IPS-18a (cell line): ENCODE measurements at regions not wholly inside any gene's neighbourhood (a gene's known extent, or its start where the extent isn't known, plus 50 kb on each side); places are given as distances from the start of the nearest gene placed in this dataset.

Experiments
- H3K27ac ChIP-seq: one replicate; pipeline ENCODE4 v1.5.1; 2013; ENCODE audit warnings: low read length
- H3K27me3 ChIP-seq: one replicate; pipeline ENCODE4 v1.6.1; 2013; ENCODE audit warnings: mild to moderate bottlenecking, low read length; ENCODE audit not compliant: control insufficient read depth, insufficient read depth
- H3K36me3 ChIP-seq: one replicate; pipeline ENCODE4 v1.6.1; 2013; ENCODE audit warnings: low read depth, low read length; ENCODE audit not compliant: control insufficient read depth
- H3K4me1 ChIP-seq: one replicate; pipeline ENCODE4 v1.6.1; 2013; ENCODE audit warnings: low read depth, low read length; ENCODE audit not compliant: control insufficient read depth
- H3K4me3 ChIP-seq: one replicate; pipeline ENCODE4 v1.5.1; 2013; ENCODE audit warnings: low read length
- H3K9ac ChIP-seq: one replicate; pipeline ENCODE4 v1.6.1; 2013; ENCODE audit warnings: mild to moderate bottlenecking, low read length, moderate library complexity
- H3K9me3 ChIP-seq: one replicate; pipeline ENCODE4 v1.6.1; 2013; ENCODE audit warnings: low read depth, low read length; ENCODE audit not compliant: control insufficient read depth

- H3K4me3 ChIP-seq, result no peak overlapping the region
- H3K9ac ChIP-seq, result no peak overlapping the region
- no peaks in the 10 kb centered on the region for H3K36me3 ChIP-seq
- H3K27me3 ChIP-seq, result no peaks in the 10 kb centered on the region
- no peak overlapping the region for H3K27ac ChIP-seq
- no peaks in the 10 kb centered on the region for H3K9me3 ChIP-seq
- no peaks in the 10 kb centered on the region for H3K4me1 ChIP-seq
These were observed 181.3 kb upstream of the ZEB2 start for GRCh38 chr2:144701259-144701658.

GRCh38 chr2:144698156-144698555 lies 178.2 kb upstream of the ZEB2 start:
- Histone ChIP-seq H3K9ac (no peak overlapping the region), H3K36me3 (no peaks in the 10 kb centered on the region), H3K27me3 (no peaks in the 10 kb centered on the region), H3K4me1 (no peaks in the 10 kb centered on the region), H3K4me3 (no peak overlapping the region), H3K27ac (no peak overlapping the region), H3K9me3 (no peaks in the 10 kb centered on the region)

GRCh38 chr2:144695657-144696056 lies 175.7 kb upstream of the ZEB2 start:
- Histone ChIP-seq H3K27me3 (no peaks in the 10 kb centered on the region), H3K4me1 (no peaks in the 10 kb centered on the region), H3K27ac (no peak overlapping the region), H3K9me3 (no peaks in the 10 kb centered on the region), H3K36me3 (no peaks in the 10 kb centered on the region), H3K4me3 (no peak overlapping the region), H3K9ac (no peak overlapping the region)

GRCh38 chr2:144694456-144694855 lies 174.5 kb upstream of the ZEB2 start:
- no peak overlapping the region for H3K9ac ChIP-seq
- no peaks in the 10 kb centered on the region for H3K9me3 ChIP-seq
- no peak overlapping the region for H3K4me3 ChIP-seq
- no peaks in the 10 kb centered on the region for H3K27me3 ChIP-seq
- no peaks in the 10 kb centered on the region for H3K36me3 ChIP-seq
- H3K4me1 ChIP-seq, result no peaks in the 10 kb centered on the region
- no peak overlapping the region for H3K27ac ChIP-seq

- no peak overlapping the region for H3K27ac ChIP-seq
- H3K9me3 ChIP-seq, result no peaks in the 10 kb centered on the region
- no peak overlapping the region for H3K4me3 ChIP-seq
- H3K4me1 ChIP-seq, result no peaks in the 10 kb centered on the region
- H3K27me3 ChIP-seq, result no peaks in the 10 kb centered on the region
- no peaks in the 10 kb centered on the region for H3K36me3 ChIP-seq
- H3K9ac ChIP-seq, result no peak overlapping the region
These were observed 173.3 kb upstream of the ZEB2 start for GRCh38 chr2:144693179-144693578.

GRCh38 chr2:144692661-144693060 lies 172.7 kb upstream of the ZEB2 start:
- H3K27me3 ChIP-seq, result no peaks in the 10 kb centered on the region
- no peak overlapping the region for H3K27ac ChIP-seq
- no peaks in the 10 kb centered on the region for H3K4me1 ChIP-seq
- H3K9ac ChIP-seq, result no peak overlapping the region
- no peaks in the 10 kb centered on the region for H3K9me3 ChIP-seq
- H3K36me3 ChIP-seq, result no peaks in the 10 kb centered on the region
- no peak overlapping the region for H3K4me3 ChIP-seq

GRCh38 chr2:144690771-144691170 lies 170.9 kb upstream of the ZEB2 start:
- H3K27me3 ChIP-seq, result no peaks in the 10 kb centered on the region
- no peak overlapping the region for H3K9ac ChIP-seq
- no peaks in the 10 kb centered on the region for H3K36me3 ChIP-seq
- no peak overlapping the region for H3K27ac ChIP-seq
- no peaks in the 10 kb centered on the region for H3K9me3 ChIP-seq
- H3K4me3 ChIP-seq, result no peak overlapping the region
- H3K4me1 ChIP-seq, result no peaks in the 10 kb centered on the region

- Histone ChIP-seq H3K27me3 (no peaks in the 10 kb centered on the region), H3K9ac (no peak overlapping the region)
These were observed 166.7 kb upstream of the ZEB2 start for GRCh38 chr2:144686518-144687215.

GRCh38 chr2:144683966-144684365 lies 164.0 kb upstream of the ZEB2 start:
- no peak overlapping the region for H3K4me3 ChIP-seq
- H3K36me3 ChIP-seq, result no peaks in the 10 kb centered on the region
- no peaks in the 10 kb centered on the region for H3K27me3 ChIP-seq
- H3K9ac ChIP-seq, result no peak overlapping the region
- H3K27ac ChIP-seq, result no peak overlapping the region
- no peaks in the 10 kb centered on the region for H3K9me3 ChIP-seq
- no peaks in the 10 kb centered on the region for H3K4me1 ChIP-seq

More at GRCh38 chr2:144686518-144687215, 166.7 kb upstream of the ZEB2 start:
- H3K4me1 ChIP-seq, result no peaks in the 10 kb centered on the region
- H3K36me3 ChIP-seq, result no peaks in the 10 kb centered on the region
- H3K9me3 ChIP-seq, result no peaks in the 10 kb centered on the region
- H3K4me3 ChIP-seq, result no peak overlapping the region
- no peak overlapping the region for H3K27ac ChIP-seq

GRCh38 chr2:144683107-144683753 lies 163.3 kb upstream of the ZEB2 start:
- Histone ChIP-seq H3K9ac (no peak overlapping the region), H3K4me3 (no peak overlapping the region), H3K36me3 (no peaks in the 10 kb centered on the region), H3K27me3 (no peaks in the 10 kb centered on the region), H3K27ac (no peak overlapping the region), H3K4me1 (no peaks in the 10 kb centered on the region), H3K9me3 (no peaks in the 10 kb centered on the region)

GRCh38 chr2:144682248-144682647 lies 162.3 kb upstream of the ZEB2 start:
- no peaks in the 10 kb centered on the region for H3K27me3 ChIP-seq
- H3K9me3 ChIP-seq, result no peaks in the 10 kb centered on the region
- H3K4me1 ChIP-seq, result no peaks in the 10 kb centered on the region
- no peak overlapping the region for H3K27ac ChIP-seq
- H3K4me3 ChIP-seq, result no peak overlapping the region
- no peaks in the 10 kb centered on the region for H3K36me3 ChIP-seq
- no peak overlapping the region for H3K9ac ChIP-seq

- Histone ChIP-seq H3K4me1 (no peaks in the 10 kb centered on the region), H3K27me3 (no peaks in the 10 kb centered on the region), H3K36me3 (no peaks in the 10 kb centered on the region), H3K9me3 (no peaks in the 10 kb centered on the region), H3K9ac (no peak overlapping the region), H3K27ac (no peak overlapping the region), H3K4me3 (no peak overlapping the region)
These were observed 161.5 kb upstream of the ZEB2 start for GRCh38 chr2:144681389-144681788.
